GM21528 (cell line): ENCODE measurements at regions not wholly inside any gene's neighbourhood (a gene's known extent, or its start where the extent isn't known, plus 50 kb on each side); places are given as distances from the start of the nearest gene placed in this dataset.

Source experiments
- ATAC-seq: cut with Tn5 transposase; IDR thresholded peaks from one replicate; pipeline ENCODE4 v1.9.1; 2021; ENCODE audit warnings: mild to moderate bottlenecking, moderate library complexity; ENCODE audit not compliant: unreplicated experiment, low FRiP score

- no peak for ATAC-seq
Measured at GRCh38 chr7:125599387-125599786, 669.8 kb upstream of the POT1 start.

- ATAC-seq = no peak
Measured at GRCh38 chr7:125592331-125592730, 662.7 kb upstream of the POT1 start.

GRCh38 chr7:125573126-125573525 is 643.5 kb upstream of the POT1 start:
- no peak for ATAC-seq

- no peak for ATAC-seq
Measured at GRCh38 chr7:125572414-125572813, 642.8 kb upstream of the POT1 start.

GRCh38 chr7:125568799-125569198 is 639.2 kb upstream of the POT1 start:
- peak; percentile 63 for ATAC-seq

GRCh38 chr7:125567686-125568085 is 638.1 kb upstream of the POT1 start:
- ATAC-seq = no peak

- ATAC-seq = no peak
Measured at GRCh38 chr7:125563964-125564529, 634.4 kb upstream of the POT1 start.

- ATAC-seq = no peak
Measured at GRCh38 chr7:125563557-125563956, 633.9 kb upstream of the POT1 start.

- ATAC-seq = no peak
Measured at GRCh38 chr7:125561006-125561405, 631.4 kb upstream of the POT1 start.

GRCh38 chr7:125559921-125560320 is 630.3 kb upstream of the POT1 start:
- no peak for ATAC-seq

- ATAC-seq = no peak
Measured at GRCh38 chr7:125555916-125556315, 626.3 kb upstream of the POT1 start.

GRCh38 chr7:125551008-125551407 is 621.4 kb upstream of the POT1 start:
- no peak for ATAC-seq

- ATAC-seq = no peak
Measured at GRCh38 chr7:125547505-125547904, 617.9 kb upstream of the POT1 start.

GRCh38 chr7:125530553-125530952 is 600.9 kb upstream of the POT1 start:
- no peak for ATAC-seq

GRCh38 chr7:125529249-125529648 is 599.6 kb upstream of the POT1 start:
- no peak for ATAC-seq

- no peak for ATAC-seq
Measured at GRCh38 chr7:125526958-125527357, 597.3 kb upstream of the POT1 start.

GRCh38 chr7:125526092-125526491 is 596.5 kb upstream of the POT1 start:
- ATAC-seq = no peak

GRCh38 chr7:125516194-125516593 is 586.6 kb upstream of the POT1 start:
- ATAC-seq = no peak

- ATAC-seq = no peak
Measured at GRCh38 chr7:125512373-125512772, 582.7 kb upstream of the POT1 start.

GRCh38 chr7:125511310-125511709 is 581.7 kb upstream of the POT1 start:
- ATAC-seq = no peak

- ATAC-seq = no peak
Measured at GRCh38 chr7:125506331-125506730, 576.7 kb upstream of the POT1 start.

- no peak for ATAC-seq
Measured at GRCh38 chr7:125504848-125505247, 575.2 kb upstream of the POT1 start.

- ATAC-seq = no peak
Measured at GRCh38 chr7:125495997-125496396, 566.4 kb upstream of the POT1 start.
